Right lobe of liver (tissue), 4 donors: ENCODE measurements at regions not wholly inside any gene's neighbourhood (a gene's known extent, or its start where the extent isn't known, plus 50 kb on each side); places are given as distances from the start of the nearest gene placed in this dataset.

ENCODE experiments used
- POLR2A ChIP-seq: fragments of 450-650 bp; IDR thresholded peaks from one replicate; pipeline ENCODE4 v1.6.1; 2017; ENCODE audit warnings: antibody characterized with exemption, mild to moderate bottlenecking
- TF ChIP-seq, protein P1 (sequence below), 4 donors: fragments of 200-600 bp in 3 of 4; fragments of 450-650 bp in 1 of 4; IDR thresholded peaks; one replicate each; pipeline versions ENCODE4 v1.5.1 to v1.8.0; 2016 to 2022; ENCODE audit warnings: antibody characterized with exemption in 4 of 4, mild to moderate bottlenecking in 2 of 4
- donor health status: DM: no; HTN: no; CAD: no.
- donor health status: DM: no; HTN: no; CAD: no.
- donor health status: DM: no; HTN: yes; CAD: no.

GRCh38 chr7:26451997-26452396 lies 160.3 kb downstream of the SNX10 start:
- TF ChIP-seq, protein P1, sequence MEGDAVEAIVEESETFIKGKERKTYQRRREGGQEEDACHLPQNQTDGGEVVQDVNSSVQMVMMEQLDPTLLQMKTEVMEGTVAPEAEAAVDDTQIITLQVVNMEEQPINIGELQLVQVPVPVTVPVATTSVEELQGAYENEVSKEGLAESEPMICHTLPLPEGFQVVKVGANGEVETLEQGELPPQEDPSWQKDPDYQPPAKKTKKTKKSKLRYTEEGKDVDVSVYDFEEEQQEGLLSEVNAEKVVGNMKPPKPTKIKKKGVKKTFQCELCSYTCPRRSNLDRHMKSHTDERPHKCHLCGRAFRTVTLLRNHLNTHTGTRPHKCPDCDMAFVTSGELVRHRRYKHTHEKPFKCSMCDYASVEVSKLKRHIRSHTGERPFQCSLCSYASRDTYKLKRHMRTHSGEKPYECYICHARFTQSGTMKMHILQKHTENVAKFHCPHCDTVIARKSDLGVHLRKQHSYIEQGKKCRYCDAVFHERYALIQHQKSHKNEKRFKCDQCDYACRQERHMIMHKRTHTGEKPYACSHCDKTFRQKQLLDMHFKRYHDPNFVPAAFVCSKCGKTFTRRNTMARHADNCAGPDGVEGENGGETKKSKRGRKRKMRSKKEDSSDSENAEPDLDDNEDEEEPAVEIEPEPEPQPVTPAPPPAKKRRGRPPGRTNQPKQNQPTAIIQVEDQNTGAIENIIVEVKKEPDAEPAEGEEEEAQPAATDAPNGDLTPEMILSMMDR (IDR thresholded peaks at IDR 0.05): no peak
- no peak for TF ChIP-seq POLR2A
